Thoracic aorta (tissue), 2 donors: ENCODE measurements at regions not wholly inside any gene's neighbourhood (a gene's known extent, or its start where the extent isn't known, plus 50 kb on each side); places are given as distances from the start of the nearest gene placed in this dataset.
"Not testable (repeated sequence)": the region's sequence is repeated elsewhere in the genome, so short reads cannot be mapped to it uniquely, and the experiment has no call there.

Experiments used
- ATAC-seq: fragments of 150-250 bp; one replicate; pipeline ENCODE4 v1.8.0; 2017; ENCODE audit warnings: low read depth; ENCODE audit not compliant: insufficient number of reproducible peaks, low FRiP score
- DNase-seq: peaks from one replicate; pipeline ENCODE4 v3.0.0-alpha.2; 2020; ENCODE audit warnings: low spot score
- H3K27ac ChIP-seq, 2 donors: fragments of 200-600 bp; sonication (generic); 1 replicate in 1 of 2; 2 replicates in 1 of 2; pipeline ENCODE4 v1.5.1; 2016; ENCODE audit warnings: mild to moderate bottlenecking in 2 of 2, moderate library complexity in 2 of 2
- H3K27me3 ChIP-seq: fragments of 200-600 bp; sonication (generic); replicated peaks from 2 replicates; pipeline ENCODE4 v1.6.0; 2016; ENCODE audit warnings: mild to moderate bottlenecking; ENCODE audit not compliant: insufficient read depth
- H3K36me3 ChIP-seq: fragments of 200-600 bp; sonication (generic); one replicate; pipeline ENCODE4 v1.5.1; 2016
- H3K4me1 ChIP-seq, 2 donors: fragments of 200-600 bp; sonication (generic); 1 replicate in 1 of 2; 2 replicates in 1 of 2; pipeline versions ENCODE4 v1.5.1 to v1.6.0; 2016; ENCODE audit warnings: low read depth in 2 of 2, mild to moderate bottlenecking in 1 of 2; ENCODE audit not compliant: control insufficient read depth in 1 of 2
- H3K4me3 ChIP-seq: fragments of 200-600 bp; sonication (generic); 2 replicates; pipeline ENCODE4 v1.5.1; 2016; ENCODE audit warnings: mild to moderate bottlenecking
- H3K9me3 ChIP-seq: fragments of 200-600 bp; sonication (generic); 2 replicates; pipeline ENCODE4 v1.5.1; 2016
- TF ChIP-seq, protein P1 (sequence below): fragments of 200-600 bp; sonication (generic); IDR thresholded peaks from one replicate; pipeline ENCODE4 v1.5.1; 2019; ENCODE audit warnings: antibody characterized with exemption

DNA sequence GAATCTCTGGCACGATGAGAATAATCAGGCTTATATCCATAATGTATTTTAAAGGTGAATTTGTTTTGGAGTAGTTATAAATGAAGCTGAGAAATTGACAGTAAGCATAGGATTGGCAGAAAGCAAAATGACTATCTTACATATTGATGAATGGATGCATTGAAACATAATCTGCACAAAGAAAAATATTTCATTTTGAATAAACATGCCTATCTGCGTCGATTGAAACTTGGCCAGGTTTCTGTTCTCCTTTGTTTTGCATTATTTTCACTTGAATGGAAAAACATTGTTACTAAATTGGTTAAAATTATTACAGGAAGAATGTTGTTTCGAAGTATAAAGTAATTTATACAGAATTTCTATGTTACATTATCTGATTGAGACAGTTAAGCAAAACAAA is 128.2 kb downstream of the USP22 start:
- H3K4me3 ChIP-seq = no peak overlapping the region
- no peaks in the 10 kb centered on the region for H3K9me3 ChIP-seq
- no peaks in the 10 kb centered on the region for H3K36me3 ChIP-seq
- TF ChIP-seq, protein P1, sequence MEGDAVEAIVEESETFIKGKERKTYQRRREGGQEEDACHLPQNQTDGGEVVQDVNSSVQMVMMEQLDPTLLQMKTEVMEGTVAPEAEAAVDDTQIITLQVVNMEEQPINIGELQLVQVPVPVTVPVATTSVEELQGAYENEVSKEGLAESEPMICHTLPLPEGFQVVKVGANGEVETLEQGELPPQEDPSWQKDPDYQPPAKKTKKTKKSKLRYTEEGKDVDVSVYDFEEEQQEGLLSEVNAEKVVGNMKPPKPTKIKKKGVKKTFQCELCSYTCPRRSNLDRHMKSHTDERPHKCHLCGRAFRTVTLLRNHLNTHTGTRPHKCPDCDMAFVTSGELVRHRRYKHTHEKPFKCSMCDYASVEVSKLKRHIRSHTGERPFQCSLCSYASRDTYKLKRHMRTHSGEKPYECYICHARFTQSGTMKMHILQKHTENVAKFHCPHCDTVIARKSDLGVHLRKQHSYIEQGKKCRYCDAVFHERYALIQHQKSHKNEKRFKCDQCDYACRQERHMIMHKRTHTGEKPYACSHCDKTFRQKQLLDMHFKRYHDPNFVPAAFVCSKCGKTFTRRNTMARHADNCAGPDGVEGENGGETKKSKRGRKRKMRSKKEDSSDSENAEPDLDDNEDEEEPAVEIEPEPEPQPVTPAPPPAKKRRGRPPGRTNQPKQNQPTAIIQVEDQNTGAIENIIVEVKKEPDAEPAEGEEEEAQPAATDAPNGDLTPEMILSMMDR = no peak
- DNase-seq (no peak), ATAC-seq (no peak)
- H3K4me1 ChIP-seq = no peaks in the 10 kb centered on the region
- no peak overlapping the region for H3K27ac ChIP-seq
- no peaks in the 10 kb centered on the region for H3K27me3 ChIP-seq

DNA sequence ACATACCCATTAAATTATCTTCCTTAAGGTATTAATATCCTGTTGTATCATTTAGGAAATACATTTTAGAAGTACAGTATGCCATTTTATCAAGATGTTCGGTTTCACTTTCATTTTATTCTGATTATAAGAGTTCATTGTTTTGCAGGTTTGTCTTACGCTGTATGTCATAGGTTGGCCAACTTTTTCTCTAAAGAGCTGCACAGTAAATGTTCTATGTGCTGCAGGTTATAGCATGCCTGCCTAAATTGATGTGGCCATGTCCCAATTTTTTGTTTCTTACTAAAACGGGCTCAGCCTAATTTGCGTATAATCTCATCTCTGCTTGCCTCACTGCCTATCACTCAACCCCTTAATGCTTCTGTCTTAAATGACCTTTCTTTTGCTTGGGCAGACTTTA is 126.4 kb downstream of the USP22 start:
- ATAC-seq (no peak), DNase-seq (no peak)
- H3K27ac ChIP-seq = no peak overlapping the region
- H3K9me3 ChIP-seq = no peaks in the 10 kb centered on the region
- H3K27me3 ChIP-seq = no peaks in the 10 kb centered on the region
- H3K36me3 ChIP-seq = no peaks in the 10 kb centered on the region
- peaks cover 0 to 1% of the 10 kb centered on the region in 2 donors for H3K4me1 ChIP-seq
- H3K4me3 ChIP-seq = no peak overlapping the region
- TF ChIP-seq, protein P1 = no peak

DNA sequence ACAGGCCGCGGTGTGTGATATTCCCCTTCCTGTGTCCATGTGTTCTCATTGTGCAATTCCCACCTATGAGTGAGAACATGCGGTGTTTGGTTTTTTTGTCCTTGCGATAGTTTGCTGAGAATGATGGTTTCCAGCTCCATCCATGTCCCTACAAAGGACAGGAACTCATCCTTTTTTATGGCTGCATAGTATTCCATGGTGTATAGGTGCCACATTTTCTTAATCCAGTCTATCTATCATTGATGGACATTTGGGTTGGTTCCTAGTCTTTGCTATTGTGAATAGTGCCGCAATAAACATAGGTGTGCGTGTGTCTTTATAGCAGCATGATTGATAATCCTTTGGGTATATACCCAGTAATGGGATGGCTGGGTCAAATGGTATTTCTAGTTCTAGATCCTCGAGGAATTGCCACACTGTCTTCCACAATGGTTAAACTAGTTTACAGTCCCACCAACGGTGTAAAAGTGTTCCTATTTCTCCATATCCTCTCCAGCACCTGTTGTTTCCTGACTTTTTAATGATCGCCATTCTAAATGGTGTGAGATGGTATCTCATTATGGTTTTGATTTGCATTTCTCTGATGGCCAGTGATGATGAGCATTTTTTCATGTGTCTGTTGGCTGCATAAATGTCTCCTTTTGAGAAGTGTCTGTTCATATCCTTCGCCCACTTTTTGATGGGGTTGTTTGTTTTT is 125.1 kb downstream of the USP22 start:
- ATAC-seq, H3K36me3 ChIP-seq, H3K9me3 ChIP-seq, H3K4me3 ChIP-seq, H3K27ac ChIP-seq, DNase-seq, H3K4me1 ChIP-seq, H3K27me3 ChIP-seq: not testable (repeated sequence)

DNA sequence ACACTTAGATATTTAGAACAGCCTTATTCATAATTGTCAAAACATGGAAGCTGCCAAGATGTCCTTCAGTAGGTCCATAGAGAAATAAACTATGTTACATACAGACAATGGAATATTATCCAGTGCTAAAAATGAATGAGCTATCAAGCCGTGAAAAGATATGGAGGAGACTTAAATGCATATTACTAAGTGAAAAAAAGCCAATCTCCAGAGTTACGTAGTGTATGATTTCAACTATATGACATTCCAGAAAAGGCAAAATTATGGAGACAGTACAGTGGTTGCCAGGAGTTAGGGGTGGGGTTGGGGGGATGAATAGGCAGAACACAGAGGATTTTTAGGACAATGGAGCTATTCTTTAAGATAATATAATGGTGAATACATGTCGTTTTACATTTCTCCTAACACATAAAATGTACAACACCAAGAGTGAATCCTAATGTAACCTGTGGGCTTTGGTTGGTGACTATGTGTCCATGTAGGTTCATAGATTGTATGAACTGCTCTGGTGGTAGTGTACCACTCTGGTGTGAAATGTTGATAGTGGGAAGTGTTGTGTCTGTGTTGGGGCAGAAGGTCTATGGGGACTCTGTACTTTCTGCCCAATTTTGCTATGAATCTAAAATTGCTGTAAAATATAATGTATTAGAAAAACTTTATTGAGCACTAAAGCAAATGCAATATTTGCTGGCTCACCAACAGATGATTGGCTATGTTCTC is 122.6 kb downstream of the USP22 start:
- TF ChIP-seq, protein P1 = no peak
- no peaks in the 10 kb centered on the region for H3K9me3 ChIP-seq
- peaks cover 0 to 7% of the 10 kb centered on the region in 2 donors for H3K4me1 ChIP-seq
- no peaks in the 10 kb centered on the region for H3K36me3 ChIP-seq
- H3K27me3 ChIP-seq = no peaks in the 10 kb centered on the region
- ATAC-seq (no peak), DNase-seq (no peak)
- H3K27ac ChIP-seq = no peak overlapping the region
- no peak overlapping the region for H3K4me3 ChIP-seq

DNA sequence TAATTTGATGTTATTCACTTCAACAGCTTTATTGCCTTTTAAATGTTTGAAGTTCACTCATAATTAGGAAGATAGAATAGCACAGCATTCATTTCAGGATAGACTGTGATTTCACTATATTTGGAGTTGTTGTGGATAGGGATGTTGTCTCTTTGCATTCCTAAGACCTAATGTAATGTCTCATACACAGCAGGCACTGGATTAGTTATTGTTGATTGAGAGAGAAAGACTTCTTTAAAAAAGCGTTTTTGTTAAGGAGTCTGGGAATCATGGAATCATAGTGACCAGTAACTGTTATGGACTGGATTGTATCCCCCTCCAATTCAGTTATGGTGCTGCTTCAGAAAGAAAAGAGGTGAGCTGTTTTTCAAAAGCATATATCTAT is 122.0 kb downstream of the USP22 start:
- no peak overlapping the region for H3K4me3 ChIP-seq
- no peaks in the 10 kb centered on the region for H3K27me3 ChIP-seq
- no peak for ATAC-seq
- no peaks in the 10 kb centered on the region for H3K9me3 ChIP-seq
- H3K4me1 ChIP-seq = peaks cover 0 to 7% of the 10 kb centered on the region in 2 donors
- H3K36me3 ChIP-seq = no peaks in the 10 kb centered on the region
- no peak overlapping the region for H3K27ac ChIP-seq
- TF ChIP-seq, protein P1 = no peak
- DNase-seq = no peak
